ENCODE measurements at regions not wholly inside any gene's neighbourhood (a gene's known extent, or its start where the extent isn't known, plus 50 kb on each side); places are given as distances from the start of the nearest gene placed in this dataset.

DNA sequence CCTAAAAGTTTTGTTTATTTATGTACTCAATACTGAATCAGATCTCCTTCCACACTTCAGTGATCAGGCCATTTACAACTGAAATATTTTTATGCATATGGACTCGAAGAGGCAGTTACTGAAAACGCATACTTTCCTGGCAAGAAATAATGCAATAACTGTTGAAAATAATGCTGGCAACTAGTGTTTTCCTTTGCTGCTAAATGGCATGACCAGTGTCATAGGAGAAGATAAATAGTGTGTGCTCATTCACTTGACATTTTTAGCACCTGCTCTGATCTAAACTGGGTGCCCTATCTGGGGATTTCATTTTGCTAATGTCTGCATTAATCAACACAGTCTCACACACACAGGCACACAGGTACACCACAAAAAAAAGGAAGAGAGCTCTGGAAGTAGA is 695.2 kb downstream of the TUSC7 start:
- DNase-seq (no peak), ATAC-seq (no peak)

DNA sequence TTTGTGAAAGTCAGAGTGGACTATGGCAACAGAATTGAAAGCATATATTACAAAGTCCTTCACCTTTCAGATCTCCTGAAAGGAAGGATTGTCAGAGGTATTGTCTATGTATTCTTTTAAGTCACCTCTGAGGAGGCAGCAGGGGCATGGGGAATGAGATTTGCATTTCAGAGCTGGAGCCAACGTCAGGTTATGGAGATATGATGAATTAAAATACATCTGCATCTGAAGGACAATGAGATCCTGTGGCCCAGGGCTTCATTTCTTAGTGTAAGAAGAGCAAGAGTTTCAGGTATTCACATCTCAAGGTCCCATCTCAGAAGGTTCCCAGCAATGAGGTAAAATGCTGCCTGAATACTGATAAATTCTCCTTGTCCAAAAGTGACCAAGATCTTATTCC is 695.8 kb downstream of the TUSC7 start:
- DNase-seq: no peak
- no peak for ATAC-seq

GRCh38 chr3:117407317-117407716 is 697.7 kb downstream of the TUSC7 start:
- ATAC-seq (no peak), DNase-seq (no peak)

- ATAC-seq (no peak), DNase-seq (no peak)
These were observed 699.2 kb downstream of the TUSC7 start for GRCh38 chr3:117408811-117409210.

- ATAC-seq (no peak), DNase-seq (no peak)
These were observed 699.7 kb downstream of the TUSC7 start for GRCh38 chr3:117409256-117409655.

GRCh38 chr3:117409701-117410459 is 700.3 kb downstream of the TUSC7 start:
- ATAC-seq: no peak
- no peak for DNase-seq

- ATAC-seq (no peak), DNase-seq (no peak)
These were observed 702.4 kb downstream of the TUSC7 start for GRCh38 chr3:117411971-117412370.

DNA sequence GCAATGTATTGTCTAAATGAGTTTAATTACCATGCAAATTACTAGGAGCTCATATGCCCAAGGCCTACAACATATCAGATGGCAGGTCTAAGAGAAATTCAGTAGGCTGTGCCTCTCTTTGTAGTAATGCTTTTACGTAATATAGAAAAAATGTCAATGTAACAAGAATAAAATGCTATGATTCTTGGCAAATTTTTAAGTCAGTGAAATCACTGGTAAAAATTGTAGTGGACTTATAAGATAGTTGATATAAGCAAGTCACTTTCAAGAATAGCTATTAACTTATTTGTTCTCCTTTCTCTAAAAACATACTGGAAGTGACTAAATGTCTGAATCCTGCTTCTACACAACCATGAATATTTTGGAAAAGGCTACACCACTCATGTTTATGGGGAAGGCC is 707.8 kb downstream of the TUSC7 start:
- ATAC-seq (no peak), DNase-seq (no peak)

DNA sequence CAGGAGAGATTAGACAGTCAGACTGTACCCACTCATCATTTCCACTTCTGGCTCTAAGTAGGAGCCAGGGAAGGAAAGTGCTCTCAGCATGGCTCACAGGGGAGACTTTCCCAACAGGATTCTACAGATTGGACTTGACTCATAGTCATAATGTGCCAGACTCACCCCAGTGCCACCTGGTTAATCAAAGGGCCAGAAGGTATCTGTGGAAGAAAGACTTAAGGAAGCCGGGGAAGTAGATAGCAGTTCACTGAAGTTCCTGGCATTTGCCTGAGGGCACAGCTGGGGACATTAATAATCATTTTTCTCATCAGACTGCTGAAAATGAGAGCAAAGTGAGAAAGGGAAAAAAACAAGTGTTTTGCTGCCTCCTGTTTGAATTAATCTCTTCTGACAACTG is 717.5 kb downstream of the TUSC7 start:
- DNase-seq: no peak
- ATAC-seq: no peak

DNA sequence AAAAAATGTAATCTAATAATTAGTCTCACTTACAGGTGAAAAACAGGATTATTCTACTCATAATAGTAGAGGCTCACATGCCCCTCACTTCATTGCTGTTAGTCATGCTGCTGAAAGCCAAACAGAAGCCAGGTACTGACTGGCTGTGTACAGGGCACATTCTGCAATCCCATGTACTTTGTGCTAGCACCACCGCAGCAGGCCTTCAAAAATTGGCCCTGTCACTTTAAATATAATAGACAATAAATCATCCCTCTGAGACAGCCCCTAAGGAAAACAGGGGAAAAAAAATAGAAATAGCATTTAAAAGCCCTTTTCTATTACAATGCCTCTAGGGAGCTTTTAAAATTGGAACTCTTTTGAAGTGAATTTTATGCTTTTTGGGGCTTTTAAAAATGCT is 723.8 kb downstream of the TUSC7 start:
- no peak for DNase-seq
- ATAC-seq: no peak

GRCh38 chr3:117434661-117435412 is 725.3 kb downstream of the TUSC7 start:
- ATAC-seq (no peak), DNase-seq (no peak)

DNA sequence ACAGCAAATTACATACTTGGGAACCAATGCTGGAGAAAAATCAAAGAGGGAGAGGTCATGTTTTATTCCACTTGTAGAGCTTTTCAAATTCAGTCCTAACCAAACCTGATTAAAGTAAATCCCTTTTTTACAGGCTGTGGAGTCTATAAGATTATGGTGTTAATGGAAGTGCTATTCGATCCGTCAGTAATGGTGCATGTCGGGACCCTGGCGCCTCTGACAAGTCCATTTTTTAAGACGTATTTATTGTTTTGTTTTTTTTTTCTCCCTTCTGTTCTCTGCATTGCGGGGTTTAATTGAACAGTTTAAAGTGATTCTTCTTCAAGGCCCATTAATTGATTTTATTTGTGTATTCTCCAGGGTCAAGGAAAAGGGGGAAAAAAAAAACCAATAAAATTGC is 725.9 kb downstream of the TUSC7 start:
- DNase-seq: no peak
- no peak for ATAC-seq

- DNase-seq: no peak
- ATAC-seq: no peak
These were observed 730.2 kb downstream of the TUSC7 start for GRCh38 chr3:117439812-117440211.

- DNase-seq (no peak), ATAC-seq (no peak)
These were observed 732.3 kb downstream of the TUSC7 start for GRCh38 chr3:117441851-117442250.

DNA sequence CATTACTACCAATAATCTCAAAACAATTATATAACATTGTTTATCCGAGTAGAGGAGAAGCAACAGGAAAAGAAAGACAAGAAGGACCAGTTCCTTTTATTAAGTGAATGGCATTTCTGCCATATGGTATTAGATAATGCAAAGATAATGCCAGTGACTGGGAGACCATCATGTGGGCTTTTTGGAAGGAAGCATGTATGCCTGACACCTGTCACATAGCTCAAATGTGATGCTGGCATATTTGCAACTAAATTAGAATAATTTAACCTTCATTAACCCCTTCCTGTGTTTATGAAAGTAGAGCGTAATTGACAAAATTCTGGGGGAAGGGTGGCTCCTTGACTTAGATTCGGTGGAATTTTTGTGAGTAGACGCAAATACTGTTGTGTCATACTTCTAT is 733.0 kb downstream of the TUSC7 start:
- no peak for ATAC-seq

GRCh38 chr3:117443014-117443413 is 733.4 kb downstream of the TUSC7 start:
- DNase-seq: no peak
- ATAC-seq: no peak

More for the DNA sequence above, 733.0 kb downstream of the TUSC7 start:
- no peak for DNase-seq

- DNase-seq: no peak
- no peak for ATAC-seq
These were observed 734.6 kb downstream of the TUSC7 start for GRCh38 chr3:117444175-117444574.

- no peak for DNase-seq
- ATAC-seq: no peak
These were observed 737.8 kb downstream of the TUSC7 start for GRCh38 chr3:117447419-117447818.

DNA sequence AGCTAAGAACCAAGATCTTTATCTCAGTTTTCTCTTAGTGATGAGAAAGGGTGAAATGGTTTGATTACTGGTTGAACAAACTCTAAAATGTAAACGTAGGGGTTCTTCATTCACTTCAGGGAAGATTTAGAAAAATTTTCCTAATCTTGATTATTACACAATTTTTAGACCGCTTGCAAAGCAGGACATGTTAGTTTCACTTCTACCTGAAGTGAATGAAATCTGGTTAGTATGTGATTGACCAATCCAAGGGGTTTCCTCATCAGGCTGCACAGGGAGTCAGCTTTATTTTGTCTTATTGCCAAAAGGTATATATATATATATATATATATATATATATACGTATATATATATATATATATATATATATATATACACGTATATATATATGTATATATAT is 740.4 kb downstream of the TUSC7 start:
- no peak for DNase-seq
- ATAC-seq: no peak

GRCh38 chr3:117454254-117454653 is 744.7 kb downstream of the TUSC7 start:
- ATAC-seq (no peak), DNase-seq (no peak)

DNA sequence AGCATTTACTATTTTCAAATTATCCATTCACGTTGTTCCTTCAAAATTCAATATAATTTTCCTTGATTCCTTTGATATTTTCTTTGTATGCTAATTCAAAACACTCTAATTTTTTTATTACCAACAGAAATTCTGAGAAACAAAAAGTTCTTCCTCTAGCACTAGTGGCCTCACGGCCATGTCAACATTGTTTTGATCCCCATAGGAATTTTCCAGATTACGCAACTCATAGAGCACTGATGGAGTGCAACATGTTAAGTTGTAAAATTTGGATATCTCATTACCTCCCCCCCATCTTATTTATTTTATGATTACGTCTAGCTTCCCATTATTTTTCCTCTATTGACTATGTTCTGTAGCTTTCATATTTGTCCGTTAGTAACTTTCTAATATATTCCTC is 745.3 kb downstream of the TUSC7 start:
- no peak for ATAC-seq
- no peak for DNase-seq

GRCh38 chr3:117455782-117456181 is 746.2 kb downstream of the TUSC7 start:
- DNase-seq (no peak), ATAC-seq (no peak)

DNA sequence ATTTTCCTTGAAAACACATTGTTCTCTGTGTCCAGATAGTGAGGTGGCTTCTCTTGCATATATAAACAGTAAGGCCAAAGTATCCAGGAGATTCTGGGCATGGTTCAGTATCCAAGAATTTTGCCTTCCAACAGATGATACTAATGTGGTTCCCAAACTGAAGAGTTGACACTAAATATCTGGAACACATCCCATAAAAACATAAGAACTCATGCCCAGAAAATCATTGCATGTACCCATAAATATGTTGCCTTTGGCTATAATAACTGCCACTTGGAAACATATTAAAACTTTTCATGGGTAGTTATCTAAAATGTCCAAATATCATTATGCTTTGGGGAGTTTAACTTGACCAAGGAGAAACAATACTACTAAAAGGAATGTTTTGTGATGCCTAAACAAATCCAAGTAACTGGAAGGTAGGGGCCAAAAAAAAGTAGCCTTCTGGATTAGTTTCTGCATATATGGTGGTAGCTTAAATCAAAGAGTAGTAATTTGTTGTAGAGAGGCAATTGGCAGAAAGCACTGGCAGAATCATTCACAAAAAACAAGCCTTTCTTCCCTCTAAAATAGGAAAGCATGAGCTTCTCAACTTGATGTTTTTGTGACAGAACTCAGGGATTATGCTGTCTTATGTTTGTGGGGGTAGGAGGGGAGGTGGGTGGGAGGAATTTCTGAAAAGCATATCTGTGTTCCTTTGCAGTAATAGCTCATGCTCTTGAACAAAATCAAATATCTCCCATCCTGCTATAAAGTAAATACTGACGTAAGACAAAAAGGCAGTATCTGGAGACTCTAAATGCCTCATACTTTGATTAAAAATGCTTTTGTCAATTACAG is 753.9 kb downstream of the TUSC7 start:
- ATAC-seq (no peak), DNase-seq (no peak)
